Hepatocyte (in vitro differentiated cells): ENCODE measurements at regions not wholly inside any gene's neighbourhood (a gene's known extent, or its start where the extent isn't known, plus 50 kb on each side); places are given as distances from the start of the nearest gene placed in this dataset.

Experiments
- DNase-seq: peaks from one replicate; pipeline ENCODE4 v3.0.0-alpha.2; 2016; ENCODE audit warnings: low spot score
- H2AFZ ChIP-seq: fragments of 200-600 bp; sonication (generic); 2 replicates; pipeline ENCODE4 v1.6.0; 2016; ENCODE audit warnings: antibody characterized with exemption, mild to moderate bottlenecking
- H3K27ac ChIP-seq: fragments of 200-600 bp; sonication (generic); 2 replicates; pipeline ENCODE4 v1.5.1; 2016; ENCODE audit warnings: mild to moderate bottlenecking
- H3K27me3 ChIP-seq: fragments of 200-600 bp; sonication (generic); 2 replicates; pipeline ENCODE4 v1.6.1; 2016
- H3K36me3 ChIP-seq: fragments of 200-600 bp; sonication (generic); replicated peaks from 2 replicates; pipeline ENCODE4 v1.5.1; 2016; ENCODE audit warnings: low read depth; ENCODE audit not compliant: insufficient read depth
- H3K4me1 ChIP-seq: fragments of 200-600 bp; sonication (generic); 2 replicates; pipeline ENCODE4 v1.5.1; 2016; ENCODE audit warnings: mild to moderate bottlenecking, moderate library complexity; ENCODE audit not compliant: insufficient read depth
- H3K4me2 ChIP-seq: fragments of 200-600 bp; sonication (generic); 2 replicates; pipeline ENCODE4 v1.6.0; 2016
- H3K4me3 ChIP-seq: fragments of 200-600 bp; sonication (generic); 2 replicates; pipeline ENCODE4 v1.5.1; 2016; ENCODE audit warnings: mild to moderate bottlenecking
- H3K79me2 ChIP-seq: fragments of 200-600 bp; sonication (generic); 2 replicates; pipeline ENCODE4 v1.6.0; 2017; ENCODE audit warnings: mild to moderate bottlenecking
- H3K9me2 ChIP-seq: fragments of 200-600 bp; sonication (generic); replicated peaks from 2 replicates; pipeline ENCODE4 v1.6.0; 2017; ENCODE audit warnings: mild to moderate bottlenecking; ENCODE audit not compliant: insufficient read depth
- H3K9me3 ChIP-seq: fragments of 200-600 bp; sonication (generic); 2 replicates; pipeline ENCODE4 v1.5.1; 2016; ENCODE audit warnings: low read depth, mild to moderate bottlenecking
- H4K20me1 ChIP-seq: fragments of 200-600 bp; sonication (generic); 2 replicates; pipeline ENCODE4 v1.6.0; 2016; ENCODE audit warnings: mild to moderate bottlenecking; ENCODE audit not compliant: insufficient read depth, poor library complexity, severe bottlenecking
- EZH2 ChIP-seq: fragments of 200-600 bp; sonication (generic); IDR thresholded peaks from 2 replicates; pipeline ENCODE4 v1.6.1; 2016; ENCODE audit warnings: antibody characterized with exemption, mild to moderate bottlenecking, borderline replicate concordance
- EZH2phosphoT487 ChIP-seq: fragments of 200-600 bp; sonication (generic); IDR thresholded peaks from one replicate; pipeline ENCODE4 v1.6.1; 2018; ENCODE audit warnings: antibody characterized with exemption, mild to moderate bottlenecking, low read depth, moderate library complexity; ENCODE audit not compliant: unreplicated experiment, severe bottlenecking
- WGBS: methylation state at CpG from one replicate; pipeline ENCODE4 v1.1.6; 2016; ENCODE audit warnings: low lambda C conversion rate; ENCODE audit errors: missing lambda C conversion rate; 5-methylcytosine and 5-hydroxymethylcytosine counted together
- TF ChIP-seq, protein P1 (sequence below): fragments of 200-600 bp; sonication (generic); IDR thresholded peaks from 2 replicates; pipeline ENCODE4 v1.5.1; 2016; ENCODE audit warnings: antibody characterized with exemption, mild to moderate bottlenecking; ENCODE audit not compliant: poor library complexity

DNA sequence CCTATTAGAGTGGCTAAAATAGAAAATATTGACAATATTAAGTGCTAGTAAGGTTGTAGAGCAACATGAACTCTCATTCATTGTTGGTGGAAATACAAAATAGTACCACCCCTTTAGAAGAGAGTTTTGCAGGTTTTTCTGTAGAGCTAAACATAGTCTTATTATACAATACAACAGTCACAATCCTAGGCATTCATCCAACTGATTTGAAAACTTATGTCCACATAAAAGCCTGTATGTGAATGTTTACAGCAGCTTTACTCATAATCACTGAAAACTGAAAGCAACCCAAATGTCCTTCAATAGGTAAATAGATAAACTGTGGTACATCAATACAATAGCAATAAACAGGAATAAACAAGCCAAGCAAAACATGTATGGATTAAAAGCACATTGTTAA lies 127.2 kb upstream of the PRNP start:
- H3K36me3 ChIP-seq: no peaks in the 10 kb centered on the region
- no peak overlapping the region for H3K4me2 ChIP-seq
- no peak overlapping the region for H2AFZ ChIP-seq
- no peaks in the 10 kb centered on the region for H4K20me1 ChIP-seq
- no peak overlapping the region for H3K4me3 ChIP-seq
- H3K9me3 ChIP-seq: no peaks in the 10 kb centered on the region
- H3K9me2 ChIP-seq: no peaks in the 10 kb centered on the region
- no peak overlapping the region for H3K27ac ChIP-seq
- H3K27me3 ChIP-seq: no peaks in the 10 kb centered on the region
- no peak for DNase-seq
- no peaks in the 10 kb centered on the region for H3K79me2 ChIP-seq
- TF ChIP-seq, protein P1, sequence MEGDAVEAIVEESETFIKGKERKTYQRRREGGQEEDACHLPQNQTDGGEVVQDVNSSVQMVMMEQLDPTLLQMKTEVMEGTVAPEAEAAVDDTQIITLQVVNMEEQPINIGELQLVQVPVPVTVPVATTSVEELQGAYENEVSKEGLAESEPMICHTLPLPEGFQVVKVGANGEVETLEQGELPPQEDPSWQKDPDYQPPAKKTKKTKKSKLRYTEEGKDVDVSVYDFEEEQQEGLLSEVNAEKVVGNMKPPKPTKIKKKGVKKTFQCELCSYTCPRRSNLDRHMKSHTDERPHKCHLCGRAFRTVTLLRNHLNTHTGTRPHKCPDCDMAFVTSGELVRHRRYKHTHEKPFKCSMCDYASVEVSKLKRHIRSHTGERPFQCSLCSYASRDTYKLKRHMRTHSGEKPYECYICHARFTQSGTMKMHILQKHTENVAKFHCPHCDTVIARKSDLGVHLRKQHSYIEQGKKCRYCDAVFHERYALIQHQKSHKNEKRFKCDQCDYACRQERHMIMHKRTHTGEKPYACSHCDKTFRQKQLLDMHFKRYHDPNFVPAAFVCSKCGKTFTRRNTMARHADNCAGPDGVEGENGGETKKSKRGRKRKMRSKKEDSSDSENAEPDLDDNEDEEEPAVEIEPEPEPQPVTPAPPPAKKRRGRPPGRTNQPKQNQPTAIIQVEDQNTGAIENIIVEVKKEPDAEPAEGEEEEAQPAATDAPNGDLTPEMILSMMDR: no peak
- TF ChIP-seq EZH2 (no peak), EZH2phosphoT487 (no peak)
- H3K4me1 ChIP-seq: no peaks in the 10 kb centered on the region

DNA sequence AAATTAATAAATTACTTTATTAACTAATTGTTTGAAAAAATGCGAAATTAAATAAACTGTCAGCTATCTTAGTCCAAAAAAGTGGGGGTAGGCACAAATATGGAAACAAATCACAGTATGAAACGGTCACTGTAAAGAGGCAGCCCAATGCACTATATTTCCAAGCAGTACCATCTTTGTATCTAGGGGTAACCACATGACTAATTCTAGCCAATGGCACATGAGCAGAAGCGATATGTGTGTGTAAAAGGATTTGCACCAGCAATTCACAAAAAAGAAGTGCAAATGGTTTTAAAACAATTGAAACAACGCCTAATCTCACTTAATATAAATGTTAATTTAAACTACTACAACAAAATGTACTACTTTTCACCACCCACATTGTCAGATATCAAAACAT lies 129.5 kb upstream of the PRNP start:
- Histone ChIP-seq H3K36me3 (no peaks in the 10 kb centered on the region), H3K27me3 (no peaks in the 10 kb centered on the region), H3K9me3 (no peaks in the 10 kb centered on the region), H3K4me1 (no peaks in the 10 kb centered on the region), H3K9me2 (no peaks in the 10 kb centered on the region), H3K4me3 (no peak overlapping the region), H4K20me1 (no peaks in the 10 kb centered on the region), H3K4me2 (no peak overlapping the region), H3K79me2 (no peaks in the 10 kb centered on the region), H3K27ac (no peak overlapping the region), H2AFZ (no peak overlapping the region)
- TF ChIP-seq EZH2 (no peak), EZH2phosphoT487 (no peak)
- TF ChIP-seq, protein P1: no peak
- WGBS: 63% methylated on average over 4 of the region's 4 CpGs
- DNase-seq: no peak

DNA sequence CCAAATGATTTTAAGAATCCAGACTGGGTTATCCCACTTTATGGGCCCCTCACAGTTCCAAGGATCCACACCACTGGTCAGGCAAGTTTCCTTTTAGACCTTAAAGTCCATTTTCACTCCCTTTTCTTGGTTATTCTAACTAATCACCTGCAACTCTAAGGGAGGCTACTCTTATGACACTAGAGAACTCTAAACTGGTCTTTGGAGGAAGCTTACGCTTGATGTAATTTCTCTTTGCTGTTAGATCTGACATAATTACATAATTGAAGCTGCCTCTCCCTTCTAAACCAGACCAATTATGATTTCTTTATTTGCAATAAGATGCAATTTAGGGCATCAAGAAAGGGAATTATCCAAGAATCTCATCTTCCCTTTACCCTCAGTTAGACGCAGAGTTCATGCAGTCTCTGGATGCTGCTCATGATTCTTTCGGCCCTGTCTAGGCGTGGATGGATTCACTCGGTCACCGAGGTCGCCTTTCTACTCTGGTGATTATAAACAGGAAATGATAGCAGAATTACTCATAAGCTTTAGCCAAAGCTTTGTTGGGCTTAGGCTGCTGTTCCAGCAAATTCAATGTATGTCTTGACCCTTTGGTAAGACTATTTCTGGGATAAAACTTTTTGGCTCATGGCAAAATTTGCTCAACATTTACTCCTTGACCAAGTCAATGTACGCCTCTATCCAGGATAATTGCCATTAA lies 130.9 kb upstream of the PRNP start:
- no peaks in the 10 kb centered on the region for H3K9me2 ChIP-seq
- WGBS: 78% methylated on average over 8 of the region's 8 CpGs
- H3K4me3 ChIP-seq: no peak overlapping the region
- H2AFZ ChIP-seq: no peak overlapping the region
- H3K4me1 ChIP-seq: no peaks in the 10 kb centered on the region
- no peaks in the 10 kb centered on the region for H3K9me3 ChIP-seq
- no peaks in the 10 kb centered on the region for H4K20me1 ChIP-seq
- H3K4me2 ChIP-seq: no peak overlapping the region
- H3K27me3 ChIP-seq: no peaks in the 10 kb centered on the region
- no peak for DNase-seq
- no peak overlapping the region for H3K27ac ChIP-seq
- H3K36me3 ChIP-seq: no peaks in the 10 kb centered on the region
- TF ChIP-seq, protein P1: no peak
- TF ChIP-seq EZH2phosphoT487 (no peak), EZH2 (no peak)
- H3K79me2 ChIP-seq: no peaks in the 10 kb centered on the region

DNA sequence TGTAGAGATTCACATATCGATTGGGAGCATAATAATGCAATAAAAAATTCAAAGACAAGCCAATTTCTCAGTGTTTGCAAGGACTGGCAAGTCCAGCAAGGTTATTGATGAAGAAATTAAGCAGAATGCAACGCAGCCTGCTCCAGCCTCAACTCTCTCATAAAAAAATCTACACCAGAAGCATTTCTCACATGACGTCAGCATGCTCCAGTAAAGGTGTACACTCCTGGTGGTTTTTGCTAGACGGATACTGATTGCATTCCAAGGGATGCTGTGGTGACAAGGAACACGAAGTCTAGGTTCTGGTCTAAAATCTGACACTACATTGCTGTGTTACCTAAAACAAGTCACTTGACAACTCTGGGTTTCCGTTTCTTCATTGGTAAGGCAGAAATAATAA lies 131.9 kb upstream of the PRNP start:
- 87% methylated on average over 6 of the region's 6 CpGs for WGBS
- H2AFZ ChIP-seq: no peak overlapping the region
- H3K4me3 ChIP-seq: no peak overlapping the region
- no peaks in the 10 kb centered on the region for H3K36me3 ChIP-seq
- no peaks in the 10 kb centered on the region for H3K79me2 ChIP-seq
- TF ChIP-seq EZH2phosphoT487 (no peak), EZH2 (no peak)
- TF ChIP-seq, protein P1: no peak
- no peaks in the 10 kb centered on the region for H3K4me1 ChIP-seq
- no peaks in the 10 kb centered on the region for H3K9me3 ChIP-seq
- no peaks in the 10 kb centered on the region for H3K9me2 ChIP-seq
- DNase-seq: no peak
- no peaks in the 10 kb centered on the region for H4K20me1 ChIP-seq
- H3K27ac ChIP-seq: no peak overlapping the region
- H3K4me2 ChIP-seq: no peak overlapping the region
- H3K27me3 ChIP-seq: no peaks in the 10 kb centered on the region
